A673 (cell line): ENCODE measurements at regions not wholly inside any gene's neighbourhood (a gene's known extent, or its start where the extent isn't known, plus 50 kb on each side); places are given as distances from the start of the nearest gene placed in this dataset.

Experiments
- CTCF ChIP-seq: fragments of 300-800, 200-600 bp; sonication (generic); conservative IDR thresholded peaks from 2 replicates; pipeline ENCODE4 v1.5.1; 2017; ENCODE audit warnings: low read depth, mild to moderate bottlenecking, antibody characterized with exemption, low read length, moderate library complexity, mixed read lengths
- EZH2 ChIP-seq: fragments of 200-600 bp; sonication (generic); IDR thresholded peaks from 2 replicates; pipeline ENCODE4 v1.6.1; 2017; ENCODE audit warnings: borderline replicate concordance, low read depth, mild to moderate bottlenecking, mixed read lengths, antibody characterized with exemption, low read length; ENCODE audit not compliant: poor library complexity, severe bottlenecking

- no peak for TF ChIP-seq CTCF
- TF ChIP-seq EZH2: no peak
Measured at GRCh38 chr3:184472723-184473428, 88.7 kb upstream of the EPHB3 start.
